ENCODE measurements at regions not wholly inside any gene's neighbourhood (a gene's known extent, or its start where the extent isn't known, plus 50 kb on each side); places are given as distances from the start of the nearest gene placed in this dataset.

DNA sequence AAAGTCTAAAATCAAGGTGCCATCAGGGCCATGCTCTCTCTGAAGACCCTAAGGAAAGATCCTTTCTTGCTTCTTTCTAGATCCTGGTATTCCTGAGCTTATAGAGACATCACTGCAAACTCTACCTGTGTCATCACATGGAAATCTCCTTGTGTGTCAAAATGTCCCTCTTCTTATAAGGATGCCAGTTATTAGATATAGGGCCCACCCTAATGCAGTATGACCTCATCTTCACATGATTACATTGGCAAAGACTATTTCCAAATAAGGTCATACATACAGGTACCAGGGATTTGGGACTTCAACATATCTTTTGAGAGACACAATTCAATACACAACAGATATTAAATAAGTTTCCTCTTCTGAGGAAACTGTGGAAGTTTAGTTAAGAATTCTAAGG is 123.9 kb downstream of the UNC5CL start:
- no peak for TF ChIP-seq CHD1 (IDR thresholded peaks at IDR 0.05; ENCODE audit: low read length)
- TF ChIP-seq ZNF23 (CRISPR knock-in tag; IDR thresholded peaks at IDR 0.05) = no peak
- TF ChIP-seq CTCF (IDR thresholded peaks at IDR 0.05 in 2 of 3, conservative IDR thresholded peaks at IDR 0.05 in 1 of 3; ENCODE audit: insufficient read depth in 2 of 3, low read depth in 1 of 3, low read length in 3 of 3) = no peak
